Esophagus muscularis mucosa (tissue), 3 donors: ENCODE measurements at regions not wholly inside any gene's neighbourhood (a gene's known extent, or its start where the extent isn't known, plus 50 kb on each side); places are given as distances from the start of the nearest gene placed in this dataset.

ENCODE experiments used
- CTCF ChIP-seq, 3 experiments: fragments of 200-600 bp in 2 of 3; fragments of 450-650 bp in 1 of 3; sonication (generic) in 2 of 3; IDR thresholded peaks; one replicate each; pipeline ENCODE4 v1.5.1; 2017 to 2019; ENCODE audit warnings: antibody characterized with exemption in 3 of 3, mild to moderate bottlenecking in 2 of 3, moderate library complexity in 1 of 3
- POLR2A ChIP-seq: fragments of 450-650 bp; IDR thresholded peaks from one replicate; pipeline ENCODE4 v1.6.1; 2017; ENCODE audit warnings: antibody characterized with exemption, moderate library complexity, mild to moderate bottlenecking, low read depth
- POLR2AphosphoS5 ChIP-seq, 2 donors: sonication (generic); formaldehyde crosslinking; IDR thresholded peaks; one replicate each; pipeline ENCODE4 v1.6.1; 2017; ENCODE audit warnings: antibody characterized with exemption in 2 of 2

- TF ChIP-seq POLR2A (no peak), CTCF (IDR thresholded peaks at IDR 0.05) (no peak), POLR2AphosphoS5 (IDR thresholded peaks at IDR 0.05) (peak in 1 of 2 donors; percentile 17)
These were observed 69.4 kb downstream of the RWDD4 start for GRCh38 chr4:183589461-183590099.
